HT-29 (cell line): ENCODE measurements at regions not wholly inside any gene's neighbourhood (a gene's known extent, or its start where the extent isn't known, plus 50 kb on each side); places are given as distances from the start of the nearest gene placed in this dataset.
"Not testable (repeated sequence)": the region's sequence is repeated elsewhere in the genome, so short reads cannot be mapped to it uniquely, and the experiment has no call there.

ENCODE experiments used
- DNase-seq: peaks from one replicate; pipeline ENCODE4 v3.0.0-alpha.2; 2015; ENCODE audit warnings: low spot score

DNA sequence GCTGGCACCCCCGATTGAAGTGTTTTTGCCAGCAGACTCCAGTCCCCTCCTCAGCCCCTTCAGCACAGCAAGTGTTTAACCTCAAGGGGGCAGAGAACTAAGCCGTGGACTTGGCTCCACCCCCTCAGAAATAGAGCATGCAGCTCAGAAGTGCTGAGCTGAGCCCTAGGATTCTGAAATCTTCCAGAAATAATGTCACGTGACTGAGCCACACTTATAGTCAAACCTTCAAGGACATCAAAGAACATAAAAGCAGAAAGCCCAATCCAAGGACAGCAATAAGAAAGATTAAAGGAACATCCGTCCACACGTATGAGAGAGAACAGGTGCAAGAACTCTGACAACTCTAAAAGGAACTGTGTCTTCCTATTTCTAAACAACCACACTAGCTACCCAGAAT, 317.7 kb upstream of the LRFN5 start:
- no peak for DNase-seq

DNA sequence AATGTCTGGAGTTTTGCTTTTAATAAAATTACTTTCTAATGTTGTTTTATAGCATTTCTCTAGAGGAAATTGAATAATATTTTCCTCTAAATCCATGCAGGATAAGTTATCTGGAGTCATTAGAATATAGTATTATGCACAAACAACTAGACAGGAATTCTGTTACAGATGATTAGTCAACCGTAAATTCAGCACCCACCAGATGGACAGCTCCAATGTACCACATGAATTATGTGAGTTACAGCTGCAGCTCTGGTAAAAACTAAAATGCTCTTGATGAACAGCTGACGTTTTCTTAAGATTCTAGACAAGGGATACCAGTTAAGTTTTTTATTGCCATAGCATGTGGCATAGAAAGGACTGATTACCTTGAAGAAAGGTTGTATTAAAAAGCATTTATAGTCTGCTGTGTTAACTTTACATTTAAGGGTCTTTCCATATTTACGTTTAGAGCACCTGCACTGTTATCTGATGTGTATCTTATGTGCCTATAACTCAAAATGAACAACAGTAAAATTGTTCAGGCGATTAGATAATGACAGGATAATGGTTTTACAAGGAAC, 321.4 kb upstream of the LRFN5 start:
- peak; percentile 54 for DNase-seq

DNA sequence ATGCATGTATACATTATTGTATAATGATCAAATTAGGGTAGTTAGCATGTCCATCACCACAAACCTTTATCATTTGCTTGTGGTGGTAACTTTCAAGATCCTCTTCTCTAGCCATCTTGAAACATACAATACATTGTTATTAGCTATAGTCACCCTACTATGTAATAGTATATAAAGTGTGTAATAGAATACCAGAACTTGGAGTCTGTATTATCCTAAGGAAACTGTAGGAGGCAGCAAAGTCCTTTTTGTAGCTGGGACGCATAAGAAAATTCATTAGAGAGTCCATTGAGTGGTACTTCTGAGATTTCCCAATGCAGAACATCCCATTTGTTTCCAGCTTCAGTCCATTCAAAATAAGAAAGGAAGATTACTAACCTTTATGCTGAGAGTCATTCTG, 325.9 kb upstream of the LRFN5 start:
- peak; percentile 44 for DNase-seq

DNA sequence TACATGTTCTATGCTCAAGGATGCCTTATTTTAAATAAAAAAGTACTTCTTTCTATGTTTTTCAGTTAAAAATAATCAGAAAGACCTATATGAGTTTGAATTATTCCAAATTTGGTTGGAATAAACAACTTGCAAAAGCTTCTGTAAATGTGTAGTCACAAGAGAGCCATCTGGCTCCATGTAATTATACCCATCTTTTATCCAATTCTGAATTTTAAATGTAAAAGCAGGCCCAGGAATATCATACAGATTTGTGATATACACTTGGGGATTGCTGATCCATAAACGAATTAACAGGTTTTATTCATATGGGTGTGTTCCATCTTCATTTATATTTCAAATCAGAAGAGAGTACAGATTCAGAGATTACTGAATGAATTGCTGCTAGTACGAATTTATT, 329.2 kb upstream of the LRFN5 start:
- no peak for DNase-seq

DNA sequence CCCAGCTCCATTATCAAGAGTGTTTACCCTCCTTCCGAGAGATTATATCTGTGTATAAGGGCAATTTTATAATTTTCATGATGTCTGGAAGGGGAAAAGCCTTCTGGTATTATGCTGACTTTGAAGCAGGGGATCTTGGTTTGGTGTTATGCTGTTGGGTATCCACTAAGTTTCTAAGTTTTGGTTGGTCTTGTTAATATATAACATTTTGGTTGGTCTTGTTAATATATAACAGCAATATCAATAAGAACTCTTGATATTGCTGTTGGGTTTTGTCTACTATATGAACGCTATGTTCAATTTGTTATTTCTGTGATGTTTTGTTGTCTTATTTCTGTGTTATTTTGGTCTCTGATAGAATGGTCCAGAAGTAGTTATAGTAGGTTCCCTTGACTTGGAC, 349.2 kb upstream of the LRFN5 start:
- no peak for DNase-seq

DNA sequence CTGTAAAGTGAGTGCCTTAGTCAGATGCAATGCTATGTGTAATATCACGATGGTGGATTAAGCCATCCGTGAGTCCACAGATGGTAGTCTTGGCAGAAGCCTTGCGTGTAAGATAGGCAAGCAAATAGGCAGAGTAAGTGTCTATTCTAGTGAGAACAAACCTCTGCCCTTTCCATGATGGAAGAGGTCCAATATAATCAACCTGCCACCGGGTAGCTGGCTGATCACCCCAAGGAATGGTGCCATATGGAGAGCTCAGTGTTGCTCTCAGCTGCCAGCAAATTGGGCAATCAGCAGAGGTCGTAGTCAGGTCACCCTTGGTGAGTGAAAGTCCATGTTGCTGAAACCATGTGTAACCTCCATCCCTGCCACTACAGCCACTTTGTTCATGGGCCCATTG, 371.2 kb upstream of the LRFN5 start:
- no peak for DNase-seq

DNA sequence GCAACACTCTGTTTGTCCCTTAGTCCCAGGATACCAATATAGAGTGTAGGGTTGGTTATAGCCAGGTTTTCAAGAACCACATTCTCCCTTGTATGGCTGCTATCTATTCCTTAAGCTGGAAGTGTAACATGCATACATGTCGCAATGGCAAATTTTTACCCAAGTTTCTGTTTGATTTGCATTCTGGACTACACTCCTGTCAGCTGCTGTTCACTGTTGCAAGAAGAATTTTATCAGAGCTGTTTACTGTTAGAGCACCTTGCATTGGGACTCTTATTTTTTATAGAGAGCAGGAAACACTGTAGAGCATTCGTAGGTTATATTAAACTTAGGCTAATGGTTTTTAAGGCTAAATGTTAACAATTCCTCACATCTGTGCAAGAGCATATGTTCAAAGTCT, 376.0 kb upstream of the LRFN5 start:
- no peak for DNase-seq

DNA sequence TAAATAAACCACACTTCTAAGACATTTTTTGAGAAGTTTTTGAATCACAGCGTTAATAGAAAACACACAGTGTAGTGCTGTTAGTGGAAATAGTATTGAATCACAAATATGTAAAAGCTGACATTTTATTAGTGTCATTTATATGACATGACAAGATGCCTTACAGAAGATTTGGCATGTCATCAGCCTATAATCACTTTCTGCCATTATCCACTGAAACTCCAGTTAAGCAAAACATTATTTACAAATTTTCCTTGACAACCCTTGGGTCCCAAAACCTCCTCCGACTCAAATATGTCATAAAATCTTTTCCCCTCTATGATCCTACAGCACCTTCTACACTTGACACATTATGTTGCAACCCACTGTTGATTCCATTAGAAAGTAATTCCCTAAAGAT, 376.9 kb upstream of the LRFN5 start:
- no peak for DNase-seq

DNA sequence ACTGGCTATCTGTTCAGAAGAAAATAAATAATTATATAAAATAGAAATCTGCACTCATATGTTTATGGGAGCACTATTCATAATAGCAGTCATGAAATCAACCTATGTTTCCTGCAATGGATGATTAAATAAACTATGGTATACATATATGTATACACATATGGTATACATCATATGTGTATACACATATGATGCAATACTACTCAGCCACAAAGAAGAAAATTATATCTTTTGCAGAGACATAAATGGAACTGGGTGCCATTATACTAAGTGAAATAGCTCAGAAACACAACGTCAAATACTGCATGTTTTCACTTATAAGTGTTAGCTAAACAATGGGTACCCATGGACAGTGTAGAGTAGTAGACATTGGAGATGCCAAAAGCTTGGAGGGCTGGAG, 381.2 kb upstream of the LRFN5 start:
- DNase-seq: no peak

DNA sequence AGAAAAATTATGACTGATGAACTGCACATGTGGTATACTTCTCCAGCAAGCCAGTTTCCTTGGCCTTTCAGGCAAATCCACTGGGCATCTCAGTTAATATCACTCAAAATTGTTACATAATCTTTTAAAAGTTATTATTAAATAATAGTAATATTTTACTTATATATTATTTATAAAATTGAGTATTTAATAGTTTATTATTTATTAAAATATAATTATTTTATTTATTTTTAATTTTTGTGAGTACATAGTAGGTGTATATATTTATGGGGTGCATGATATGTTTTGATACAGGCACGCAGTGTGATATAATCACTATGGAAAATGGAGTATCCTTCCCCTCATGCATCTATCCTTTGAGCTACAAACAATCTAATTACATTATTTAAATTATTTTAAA, 384.1 kb upstream of the LRFN5 start:
- DNase-seq: no peak

DNA sequence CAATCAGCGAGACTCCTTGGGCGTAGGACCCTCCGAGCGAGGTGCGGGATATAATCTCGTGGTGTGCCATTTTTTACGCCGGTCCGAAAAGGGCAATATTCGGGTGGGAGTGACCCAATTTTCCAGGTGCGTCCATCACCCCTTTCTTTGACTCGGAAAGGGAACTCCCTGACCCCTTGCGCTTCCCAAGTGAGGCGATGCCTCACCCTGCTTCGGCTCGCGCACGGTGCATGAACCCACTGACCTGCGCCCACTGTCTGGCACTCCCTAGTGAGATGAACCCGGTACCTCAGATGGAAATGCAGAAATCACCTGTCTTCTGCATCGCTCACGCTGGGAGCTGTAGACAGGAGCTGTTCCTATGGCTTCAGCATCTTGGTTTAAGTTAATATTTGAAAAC, 391.7 kb upstream of the LRFN5 start:
- DNase-seq: not testable (repeated sequence)

DNA sequence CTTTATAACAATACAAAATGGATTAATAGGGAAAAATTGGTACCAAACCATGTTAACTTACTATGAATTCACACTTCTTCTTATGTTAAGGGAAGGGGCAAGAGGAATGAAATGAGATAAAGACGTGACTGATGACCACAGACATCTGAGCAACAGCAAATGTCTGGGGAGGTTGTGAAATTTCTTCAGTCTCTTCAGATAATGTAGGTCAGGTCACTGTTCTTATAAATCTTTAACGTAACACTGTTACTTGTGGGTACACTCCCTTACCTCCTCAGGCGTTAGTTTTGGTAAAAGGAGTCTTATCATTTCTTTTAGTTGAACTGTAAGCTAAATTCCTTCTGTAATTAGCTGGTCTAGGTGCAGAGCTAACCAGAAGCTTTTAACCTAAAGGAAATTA, 405.0 kb upstream of the LRFN5 start:
- DNase-seq: no peak

DNA sequence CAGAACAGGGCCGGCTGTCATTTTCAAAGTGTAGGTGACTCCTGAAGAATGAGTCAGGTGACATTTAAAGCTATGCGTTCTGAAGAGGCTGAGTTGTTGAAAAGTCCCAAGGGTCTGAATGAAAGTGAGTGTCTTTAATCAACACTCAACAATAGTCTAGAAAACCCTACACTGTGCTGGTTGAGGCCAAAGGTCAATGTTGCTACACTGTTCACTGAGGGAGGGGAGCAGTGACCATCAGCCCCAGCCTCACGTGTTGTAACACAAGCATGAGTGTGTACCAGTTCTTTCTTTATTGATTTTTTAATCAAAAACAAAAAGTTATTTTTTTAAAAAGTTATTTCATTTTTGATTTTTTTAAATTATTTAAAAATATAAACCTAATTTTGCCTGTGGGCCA, 418.8 kb upstream of the LRFN5 start:
- no peak for DNase-seq

DNA sequence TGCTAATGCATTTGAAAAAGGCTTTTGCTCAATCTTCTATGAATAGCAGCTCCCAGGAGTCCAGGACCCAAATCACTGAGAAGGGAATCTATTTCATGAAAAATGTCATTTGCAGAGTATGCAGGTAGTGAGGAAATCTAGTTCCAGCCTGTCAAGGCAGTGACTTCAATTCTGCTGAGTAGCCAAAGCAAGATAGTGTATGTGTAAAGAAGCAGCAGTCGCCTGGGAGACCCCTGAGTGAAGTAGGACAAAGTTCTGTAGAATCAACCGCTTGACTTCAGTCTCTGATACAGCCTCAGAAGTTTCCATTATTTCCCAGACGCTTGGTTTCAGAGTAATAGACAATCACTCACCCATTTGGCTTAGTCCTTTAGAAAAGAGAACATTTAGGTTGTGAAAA, 435.6 kb upstream of the LRFN5 start:
- no peak for DNase-seq

DNA sequence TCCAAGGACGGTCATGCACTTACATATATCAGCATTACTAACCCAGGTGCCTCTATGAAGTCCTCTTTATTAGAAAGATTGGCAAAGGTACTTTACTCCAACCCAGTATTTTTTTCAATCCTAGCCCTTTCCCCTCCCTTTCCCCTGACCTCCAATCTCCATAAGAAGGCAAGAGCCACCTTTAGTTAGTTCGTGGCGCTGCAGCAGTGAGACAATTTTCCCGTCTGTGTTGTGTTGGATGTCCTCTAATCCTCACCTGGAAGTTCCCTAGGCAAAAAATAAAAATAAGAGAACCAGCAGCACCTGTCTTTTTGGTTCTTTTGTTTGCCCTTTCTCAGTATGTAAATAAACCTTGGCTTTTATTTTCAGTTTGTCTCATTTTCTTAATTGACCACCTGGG, 439.6 kb upstream of the LRFN5 start:
- DNase-seq: no peak

DNA sequence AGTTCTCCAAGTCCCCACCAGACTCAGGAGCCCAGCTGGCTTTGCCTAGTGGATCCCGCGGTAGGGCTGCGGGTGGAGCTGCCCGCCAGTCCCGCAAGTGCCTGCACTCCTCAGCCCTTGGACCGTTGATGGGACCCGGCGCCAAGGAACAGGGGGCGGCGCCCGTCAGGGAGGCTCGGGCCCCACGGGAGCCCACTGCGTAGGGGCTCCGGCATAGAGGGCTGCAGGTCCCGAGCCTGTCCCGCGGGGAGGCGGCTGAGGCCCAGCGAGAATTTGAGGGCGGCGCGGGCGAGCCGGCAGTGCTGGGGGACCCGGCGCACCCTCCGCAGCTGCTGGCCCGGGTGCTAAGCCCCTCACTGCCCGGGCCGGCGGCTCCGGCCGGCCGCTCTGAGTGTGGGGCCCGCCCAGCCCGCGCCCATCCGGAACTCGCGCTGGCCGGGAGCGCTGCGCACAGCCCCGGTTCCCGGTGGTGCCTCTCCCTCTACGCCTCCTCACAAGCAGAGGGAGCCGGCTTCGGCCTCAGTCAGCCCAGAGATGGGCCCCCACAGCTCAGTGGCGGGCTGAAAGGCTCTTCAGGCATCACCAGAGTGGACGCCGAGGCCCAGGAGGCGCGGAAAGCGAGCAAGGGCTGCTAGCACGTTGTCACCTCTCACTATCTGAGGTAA, 452.4 kb upstream of the LRFN5 start:
- no peak for DNase-seq

DNA sequence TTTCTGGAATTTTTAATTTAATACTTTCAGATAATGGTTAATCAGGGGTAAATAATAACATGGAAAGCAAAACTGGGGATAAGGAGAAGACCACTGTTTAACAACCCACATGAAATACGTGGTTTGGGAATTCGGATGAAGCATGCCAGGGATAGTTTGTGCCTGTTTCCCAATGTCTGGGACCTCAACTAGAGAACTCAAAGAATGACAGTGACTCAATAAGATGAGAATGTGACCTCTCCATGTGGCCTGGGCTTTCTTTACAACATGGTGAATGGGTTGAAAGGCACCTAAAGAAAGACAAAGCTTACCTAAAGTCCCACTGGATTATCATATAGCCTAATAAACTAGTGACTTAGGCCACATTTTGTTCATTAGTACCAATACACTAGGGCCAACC, 460.3 kb upstream of the LRFN5 start:
- DNase-seq: no peak

DNA sequence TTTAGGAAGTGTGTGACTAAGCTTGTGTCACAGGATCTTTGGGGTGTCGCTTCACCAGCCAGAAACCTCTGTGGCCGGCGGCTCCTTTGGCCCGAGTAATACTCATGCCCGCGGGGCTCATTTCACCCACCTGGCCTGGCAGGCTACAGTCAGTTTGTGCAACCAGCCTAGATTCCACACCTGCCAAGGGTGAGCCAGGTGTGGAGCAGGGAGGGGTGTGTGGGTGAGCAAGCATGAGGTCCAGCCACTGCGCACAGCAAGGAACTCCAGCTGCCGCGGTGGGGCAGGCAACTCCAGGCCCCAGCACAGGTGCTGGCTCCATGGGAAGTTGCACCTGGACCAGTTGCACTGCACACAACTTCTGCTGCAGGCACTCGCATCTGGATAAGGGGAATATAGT, 462.3 kb upstream of the LRFN5 start:
- no peak for DNase-seq

DNA sequence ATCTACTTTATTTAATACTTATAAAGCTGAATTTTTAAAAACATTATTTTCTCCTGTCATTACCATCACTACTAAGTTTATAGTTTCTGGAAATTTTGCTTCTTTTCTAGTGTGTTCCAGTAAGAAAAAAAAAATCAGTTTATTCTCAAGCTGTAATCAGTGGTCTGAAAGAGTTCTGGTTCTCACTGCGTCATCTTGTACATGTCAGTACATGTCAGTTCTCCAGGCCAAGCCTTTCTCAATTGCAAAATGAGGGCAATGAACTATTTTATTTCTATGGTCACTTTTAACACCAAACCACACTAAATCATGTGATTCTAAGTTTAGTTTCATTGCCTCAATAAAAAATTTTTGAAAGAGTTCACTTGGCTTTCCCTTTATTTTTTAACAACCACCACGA, 468.9 kb upstream of the LRFN5 start:
- no peak for DNase-seq

DNA sequence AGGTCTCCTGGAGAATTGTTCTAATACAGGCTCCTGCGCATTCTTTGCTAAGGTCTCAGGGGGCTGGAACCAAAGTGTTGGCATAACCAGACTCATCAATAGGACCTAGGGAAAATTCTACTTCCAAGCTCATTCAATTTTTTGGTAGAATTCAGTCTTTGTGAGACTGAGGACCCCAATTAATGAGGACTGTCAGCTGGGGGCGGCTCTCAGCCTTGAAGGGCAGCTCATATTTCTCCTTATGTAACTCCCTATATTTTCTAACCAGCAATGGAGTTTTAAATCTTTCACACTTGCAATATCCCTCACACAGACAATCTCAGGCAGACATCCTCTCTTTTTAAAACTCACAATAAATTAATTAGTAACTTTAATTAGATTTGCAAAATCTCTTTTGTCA, 476.4 kb upstream of the LRFN5 start:
- no peak for DNase-seq

DNA sequence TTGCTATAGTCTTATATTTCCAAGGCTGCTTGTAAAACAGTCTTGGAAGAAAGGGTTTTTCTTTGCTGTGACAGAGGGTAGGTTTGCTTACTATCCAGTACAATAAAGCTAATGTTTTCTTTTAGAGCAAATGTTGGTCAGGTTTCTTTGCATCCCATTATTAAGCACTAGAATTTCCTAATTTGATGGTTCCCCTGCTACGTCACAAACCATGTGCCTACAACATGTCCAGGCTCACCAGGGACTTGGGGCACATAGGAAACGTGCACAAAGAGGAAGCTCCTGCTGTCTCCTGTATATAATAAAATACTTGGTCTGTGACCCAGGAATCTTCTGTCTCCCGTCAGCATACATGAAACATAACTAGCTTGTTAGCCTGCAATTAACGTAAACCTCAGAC, 486.3 kb upstream of the LRFN5 start:
- DNase-seq: no peak

DNA sequence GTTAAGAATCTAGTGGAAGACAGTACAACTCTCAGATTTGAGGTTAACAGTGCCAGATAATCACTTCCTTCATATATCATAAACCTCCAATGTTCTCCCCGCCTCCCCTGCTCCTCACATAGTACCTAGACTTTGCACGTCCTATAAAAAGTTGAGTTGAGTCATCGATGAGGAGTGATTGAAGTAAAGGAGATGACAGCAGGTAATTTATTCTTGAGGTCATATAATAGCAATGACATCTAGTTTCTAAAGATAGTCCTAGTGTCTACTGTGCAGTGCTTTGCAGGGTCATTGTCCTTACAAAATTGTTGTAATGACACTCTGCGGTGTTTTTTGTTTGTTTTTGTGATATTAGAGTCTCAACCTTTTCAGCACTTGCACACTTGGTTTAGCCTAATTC, 510.5 kb upstream of the LRFN5 start:
- no peak for DNase-seq

DNA sequence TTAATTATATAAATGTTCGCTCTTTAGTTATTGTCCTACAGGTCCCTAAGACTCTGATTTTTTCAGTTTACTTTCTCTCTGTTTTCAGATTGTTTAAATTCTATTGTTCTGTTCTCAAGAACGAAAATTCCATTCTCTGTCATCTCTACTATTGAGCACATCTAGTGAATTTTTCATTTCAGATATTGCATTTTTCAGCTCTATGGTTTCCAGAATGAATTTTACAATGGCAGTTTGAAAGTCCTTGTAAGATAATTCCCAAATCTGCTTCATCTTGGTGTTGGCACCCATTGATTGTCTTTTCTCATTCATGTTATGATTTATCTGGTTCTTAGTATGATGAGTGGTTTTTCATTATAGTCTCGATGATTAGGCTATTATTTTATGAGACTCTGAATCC, 519.6 kb upstream of the LRFN5 start:
- no peak for DNase-seq

DNA sequence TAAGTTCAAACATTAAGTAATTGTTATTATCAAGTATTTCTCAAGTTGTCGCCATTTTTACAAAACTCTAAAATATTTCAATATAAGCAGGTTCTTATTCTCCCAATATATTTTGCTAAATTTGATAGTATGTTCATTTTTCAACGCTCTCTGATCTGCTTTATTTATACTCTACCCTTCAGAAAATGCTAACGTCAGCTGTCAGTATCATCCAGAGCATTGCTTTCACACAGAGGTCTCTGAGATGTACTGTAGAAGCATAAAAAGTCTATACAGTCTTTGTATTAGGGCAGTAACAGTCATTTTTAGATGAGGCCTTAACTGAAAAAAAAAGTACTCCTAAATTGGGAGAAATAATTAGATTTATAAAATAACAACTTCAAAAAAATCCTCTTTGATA, 533.1 kb upstream of the LRFN5 start:
- DNase-seq: no peak
